Ecto neural progenitor cell (in vitro differentiated cells): ENCODE measurements at regions not wholly inside any gene's neighbourhood (a gene's known extent, or its start where the extent isn't known, plus 50 kb on each side); places are given as distances from the start of the nearest gene placed in this dataset.

Source experiments
- DNase-seq: peaks from one replicate; pipeline ENCODE4 v3.0.0-alpha.2; 2018; ENCODE audit warnings: low spot score

DNA sequence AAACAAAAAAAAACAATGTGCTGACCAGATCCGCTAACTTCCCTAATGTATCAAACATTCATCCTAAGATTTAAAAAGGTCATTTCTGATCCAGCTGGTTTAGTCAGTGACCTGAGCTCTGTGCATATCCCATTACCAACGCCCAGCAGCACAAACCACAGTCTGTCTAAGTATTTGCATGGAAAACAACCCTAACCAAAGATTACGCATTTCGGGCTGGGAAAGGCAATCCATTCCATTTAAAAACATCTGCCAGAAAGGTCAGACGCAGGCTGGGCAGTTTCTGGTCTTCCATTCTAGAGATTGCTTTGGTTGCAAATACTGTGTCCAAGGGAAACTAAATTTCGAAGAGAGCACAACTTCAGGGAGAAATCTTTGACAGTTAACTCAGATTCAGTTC is 234.9 kb downstream of the FLRT2 start:
- no peak for DNase-seq

DNA sequence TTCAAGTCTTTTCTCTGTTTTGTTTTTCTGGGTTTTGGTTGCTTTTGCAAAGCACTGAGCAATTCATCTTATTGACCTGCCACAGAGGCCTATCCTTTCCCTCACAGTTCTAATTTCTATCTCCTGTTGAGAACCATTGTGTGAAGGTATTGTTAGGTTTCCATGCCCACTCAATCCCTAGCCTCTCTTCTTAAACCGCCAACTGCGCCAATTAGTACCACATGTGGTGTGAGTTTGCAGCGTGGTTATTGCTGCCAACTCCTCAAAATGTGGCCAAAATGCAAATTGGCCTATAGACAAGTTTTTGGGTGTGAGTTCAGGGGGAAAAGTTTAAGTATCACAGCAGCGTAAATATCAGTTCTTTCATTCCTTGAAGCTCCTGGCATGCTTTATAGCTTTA is 232.6 kb downstream of the FLRT2 start:
- peak; percentile 49 for DNase-seq

DNA sequence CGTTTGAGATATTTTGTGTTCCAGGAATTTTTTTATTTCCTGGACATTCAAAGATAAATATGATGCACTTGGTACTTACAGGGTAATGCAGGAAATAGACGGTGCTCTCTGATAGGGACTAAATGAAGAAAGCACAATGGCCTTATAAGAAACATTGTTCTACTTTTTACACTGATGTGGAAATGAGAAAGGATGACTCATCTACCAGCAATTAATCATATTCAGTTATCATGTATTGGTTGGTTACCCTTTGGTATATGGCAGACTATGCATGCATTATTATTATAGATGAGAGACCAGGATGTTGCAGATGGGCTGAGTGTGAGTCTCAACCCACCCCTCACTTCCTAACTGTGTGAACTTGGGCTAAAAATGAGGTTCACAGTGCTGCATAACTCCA is 222.2 kb downstream of the FLRT2 start:
- no peak for DNase-seq

DNA sequence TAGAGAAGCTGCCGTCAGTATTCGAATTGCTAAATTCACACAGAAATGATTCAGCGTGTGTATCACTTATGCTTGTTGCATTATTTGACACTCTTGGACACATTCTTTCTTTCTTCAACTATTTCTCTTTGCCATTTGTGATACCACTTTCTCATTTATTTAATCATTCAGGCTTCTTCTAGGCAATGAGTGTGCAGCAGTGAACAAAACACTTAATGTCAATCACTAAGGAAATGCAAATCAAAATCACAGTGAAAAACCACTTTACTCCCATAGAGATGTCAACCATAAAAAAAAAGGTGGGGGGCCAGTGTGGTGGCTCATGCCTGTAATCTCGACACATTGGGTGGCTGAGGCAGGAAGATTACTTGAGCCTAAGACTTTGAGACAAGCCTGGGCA is 214.6 kb downstream of the FLRT2 start:
- no peak for DNase-seq

DNA sequence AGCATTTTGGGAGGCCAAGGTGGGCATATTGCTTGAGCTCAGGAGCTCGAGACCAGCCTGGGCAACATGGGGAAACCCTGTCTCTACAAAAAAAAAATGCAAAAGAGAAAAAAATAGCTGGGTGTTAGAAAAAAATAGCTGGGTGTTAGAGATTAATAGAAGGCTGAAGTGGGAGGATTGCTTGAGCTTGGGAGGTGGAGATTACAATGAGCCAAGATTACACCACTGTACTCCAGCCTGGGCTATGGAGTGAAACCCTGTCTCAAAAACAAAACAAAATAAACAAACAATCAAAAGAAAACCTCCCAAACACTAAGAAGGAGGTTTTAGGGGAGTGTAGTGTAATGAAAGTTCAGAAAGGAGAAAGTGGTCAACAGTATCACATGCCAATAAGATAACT is 202.1 kb downstream of the FLRT2 start:
- DNase-seq = no peak

DNA sequence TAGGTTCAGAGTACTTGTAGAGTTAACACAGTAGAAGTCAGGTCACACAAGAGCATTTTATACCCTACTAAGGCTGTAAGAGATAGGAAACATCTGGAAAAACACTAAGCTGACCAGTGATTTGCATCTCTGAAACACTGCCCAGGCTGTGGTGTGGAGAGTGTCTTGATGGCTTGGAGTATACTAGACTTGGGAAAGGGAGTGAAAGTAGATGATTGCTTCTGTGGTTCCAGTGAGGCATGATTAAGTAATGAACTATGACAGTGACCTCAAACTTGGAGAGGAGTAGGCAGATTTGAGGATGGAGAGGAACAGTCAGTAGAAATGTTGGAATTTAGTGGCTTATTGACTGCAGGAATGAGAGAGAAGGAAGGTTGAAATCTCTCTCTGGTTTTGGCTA is 201.2 kb downstream of the FLRT2 start:
- no peak for DNase-seq

DNA sequence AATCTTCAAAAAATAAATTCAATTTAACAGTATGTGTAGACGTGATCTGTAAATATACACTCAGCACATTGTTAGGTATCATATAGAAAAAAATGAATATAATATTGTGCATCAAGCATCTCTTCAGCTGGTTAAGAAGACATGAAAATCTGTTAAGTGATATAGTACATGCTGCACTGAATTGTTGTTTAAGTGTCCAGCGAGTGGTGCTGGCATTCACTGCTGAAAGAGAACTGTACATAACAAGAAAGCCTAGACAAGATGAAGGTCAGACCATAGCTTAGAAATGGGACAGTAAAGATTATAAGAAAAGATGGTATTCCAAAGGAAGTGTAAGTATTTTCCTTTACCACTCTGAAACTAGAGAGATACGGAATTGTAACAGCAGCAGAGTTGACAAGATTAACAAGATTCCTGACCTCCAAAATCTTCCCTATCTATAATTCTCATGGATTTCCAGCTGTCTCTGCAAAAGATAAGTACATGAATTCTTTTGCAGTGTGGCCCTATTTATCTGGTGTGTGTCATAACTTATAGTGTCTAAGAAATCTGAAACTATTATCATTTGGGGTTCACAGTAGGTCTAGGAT is 198.6 kb downstream of the FLRT2 start:
- no peak for DNase-seq

DNA sequence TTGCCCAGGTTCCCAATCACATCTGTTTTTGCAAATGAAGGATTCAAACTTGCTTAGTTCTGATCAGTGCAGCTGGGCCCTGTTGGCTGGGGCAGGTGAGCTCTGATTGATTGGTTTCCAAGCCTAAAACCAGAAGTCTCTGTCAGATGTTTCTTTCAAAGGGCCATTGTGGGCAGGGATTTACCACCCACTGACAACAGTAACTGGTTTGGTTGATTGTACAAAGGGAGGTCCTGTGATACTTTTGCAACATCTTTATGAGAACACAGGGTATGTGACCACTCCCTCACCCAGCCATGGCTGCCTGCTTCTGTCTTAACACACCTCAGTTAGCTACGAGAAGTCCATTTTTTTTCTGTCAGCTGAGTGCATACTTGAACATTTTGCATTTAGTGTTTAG is 184.1 kb downstream of the FLRT2 start:
- no peak for DNase-seq

DNA sequence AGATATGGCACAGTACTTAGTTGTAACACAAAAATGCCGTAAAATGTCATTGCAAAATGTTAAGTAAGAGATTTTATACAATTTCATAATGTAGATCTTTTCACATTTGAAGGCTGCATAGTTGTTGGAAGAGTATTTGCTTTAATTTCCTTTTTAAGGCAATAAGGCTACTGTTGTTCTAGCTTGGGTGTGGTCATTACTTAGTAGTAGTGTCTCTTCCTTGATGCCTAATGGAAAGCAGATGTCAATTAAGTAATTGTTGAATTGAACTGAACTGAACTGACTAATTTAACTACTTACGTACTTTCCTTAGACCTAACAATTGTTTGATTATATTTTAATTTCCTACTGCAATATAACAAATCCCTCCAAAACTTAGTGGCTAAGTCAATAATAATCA is 181.7 kb downstream of the FLRT2 start:
- no peak for DNase-seq
